ENCODE measurements at regions not wholly inside any gene's neighbourhood (a gene's known extent, or its start where the extent isn't known, plus 50 kb on each side); places are given as distances from the start of the nearest gene placed in this dataset.

- TF ChIP-seq JUN (IDR thresholded peaks at IDR 0.05; ENCODE audit: low read depth, low read length) (no peak), SIX5 (IDR thresholded peaks at IDR 0.05; ENCODE audit: low read depth, low read length) (no peak), EZH2 (IDR thresholded peaks at IDR 0.05; ENCODE audit: low read depth, low read length, severe bottlenecking) (no peak), TBP (IDR thresholded peaks at IDR 0.05; ENCODE audit: low read depth, low read length) (no peak)
Observed at GRCh38 chr2:175251425-175252041, 70.0 kb upstream of the ATP5MC3 start.

All from H1 (cell line).